OCI-LY7 (cell line): ENCODE measurements at regions not wholly inside any gene's neighbourhood (a gene's known extent, or its start where the extent isn't known, plus 50 kb on each side); places are given as distances from the start of the nearest gene placed in this dataset.

Experiments used
- EZH2phosphoT487 ChIP-seq: fragments of 200-600 bp; sonication (generic); IDR thresholded peaks from 2 replicates; pipeline ENCODE4 v1.6.1; 2018; ENCODE audit warnings: low read depth, borderline replicate concordance, mild to moderate bottlenecking, mixed run types, antibody characterized with exemption, low read length, moderate library complexity, mixed read lengths
- TF ChIP-seq, protein P1 (sequence below): fragments of 200-600 bp; sonication (generic); conservative IDR thresholded peaks from 2 replicates; pipeline ENCODE4 v1.5.1; 2014; ENCODE audit warnings: mild to moderate bottlenecking, antibody characterized with exemption, low read length, moderate library complexity, mixed read lengths

DNA sequence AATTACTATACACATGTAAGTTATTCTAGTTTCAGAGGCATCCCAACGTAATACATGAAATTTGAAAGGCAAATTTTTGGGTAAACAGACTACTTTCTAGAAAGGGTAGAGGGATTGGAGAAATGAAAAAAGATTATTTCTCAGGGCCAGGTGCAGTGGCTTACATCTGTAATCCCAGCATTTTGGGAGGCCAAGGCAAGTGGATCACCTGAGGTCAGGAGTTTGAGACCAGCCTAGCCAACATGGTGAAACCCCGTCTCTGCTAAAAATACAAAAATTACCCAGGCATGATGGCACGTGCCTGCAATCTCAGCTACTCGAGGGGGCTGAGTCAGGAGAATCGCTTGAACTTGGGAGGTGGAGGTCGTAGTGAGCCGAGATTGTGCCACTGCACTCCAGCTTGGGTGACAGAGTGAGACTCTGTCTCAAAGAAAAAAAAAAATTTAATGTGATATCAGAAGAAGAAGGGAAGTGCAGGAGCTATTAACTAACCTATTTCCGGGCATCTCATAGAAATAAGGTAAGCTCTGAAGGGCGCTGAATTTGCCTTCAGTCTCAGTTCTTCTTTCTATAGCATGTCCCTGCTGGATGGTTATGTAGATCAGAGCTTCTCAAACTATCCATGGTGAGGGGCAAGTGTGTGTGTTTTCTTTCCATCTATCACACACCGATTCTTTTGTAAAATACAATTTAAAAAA lies 100.3 kb upstream of the MTHFD1L start:
- TF ChIP-seq, protein P1, sequence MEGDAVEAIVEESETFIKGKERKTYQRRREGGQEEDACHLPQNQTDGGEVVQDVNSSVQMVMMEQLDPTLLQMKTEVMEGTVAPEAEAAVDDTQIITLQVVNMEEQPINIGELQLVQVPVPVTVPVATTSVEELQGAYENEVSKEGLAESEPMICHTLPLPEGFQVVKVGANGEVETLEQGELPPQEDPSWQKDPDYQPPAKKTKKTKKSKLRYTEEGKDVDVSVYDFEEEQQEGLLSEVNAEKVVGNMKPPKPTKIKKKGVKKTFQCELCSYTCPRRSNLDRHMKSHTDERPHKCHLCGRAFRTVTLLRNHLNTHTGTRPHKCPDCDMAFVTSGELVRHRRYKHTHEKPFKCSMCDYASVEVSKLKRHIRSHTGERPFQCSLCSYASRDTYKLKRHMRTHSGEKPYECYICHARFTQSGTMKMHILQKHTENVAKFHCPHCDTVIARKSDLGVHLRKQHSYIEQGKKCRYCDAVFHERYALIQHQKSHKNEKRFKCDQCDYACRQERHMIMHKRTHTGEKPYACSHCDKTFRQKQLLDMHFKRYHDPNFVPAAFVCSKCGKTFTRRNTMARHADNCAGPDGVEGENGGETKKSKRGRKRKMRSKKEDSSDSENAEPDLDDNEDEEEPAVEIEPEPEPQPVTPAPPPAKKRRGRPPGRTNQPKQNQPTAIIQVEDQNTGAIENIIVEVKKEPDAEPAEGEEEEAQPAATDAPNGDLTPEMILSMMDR, result no peak
- no peak for TF ChIP-seq EZH2phosphoT487
